Sigmoid colon (tissue), 6 donors: ENCODE measurements at regions not wholly inside any gene's neighbourhood (a gene's known extent, or its start where the extent isn't known, plus 50 kb on each side); places are given as distances from the start of the nearest gene placed in this dataset.

ENCODE experiments used
- DNase-seq: peaks from one replicate; pipeline ENCODE4 v3.0.0-alpha.2; 2019
- H3K27ac ChIP-seq, 4 donors: fragments of 200-600 bp; sonication (generic); one replicate each; pipeline ENCODE4 v1.5.1; 2016 to 2019; ENCODE audit warnings: mild to moderate bottlenecking in 1 of 4
- H3K27me3 ChIP-seq, 3 donors: fragments of 200-600 bp; sonication (generic); one replicate each; pipeline ENCODE4 v1.5.1; 2019; ENCODE audit warnings: mild to moderate bottlenecking in 1 of 3
- H3K36me3 ChIP-seq, 4 donors: fragments of 200-600 bp; sonication (generic); one replicate each; pipeline ENCODE4 v1.5.1; 2016 to 2019
- H3K4me1 ChIP-seq, 4 donors: fragments of 200-600 bp; sonication (generic); one replicate each; pipeline ENCODE4 v1.5.1; 2017 to 2019
- H3K4me3 ChIP-seq, 4 donors: fragments of 200-600 bp; sonication (generic); one replicate each; pipeline ENCODE4 v1.5.1; 2017 to 2019; ENCODE audit warnings: mild to moderate bottlenecking in 2 of 4, moderate library complexity in 1 of 4
- H3K9me3 ChIP-seq, 4 donors: fragments of 200-600 bp in 3 of 4; sonication (generic) in 3 of 4; one replicate each; pipeline versions ENCODE4 v1.5.1 to v1.6.1; 2013 to 2019
- CTCF ChIP-seq, 4 experiments: fragments of 450-650 bp in 3 of 4; fragments of 200-600 bp in 1 of 4; IDR thresholded peaks; one replicate each; pipeline ENCODE4 v1.5.1; 2016 to 2019; ENCODE audit warnings: antibody characterized with exemption in 4 of 4, mild to moderate bottlenecking in 3 of 4, moderate library complexity in 2 of 4
- EP300 ChIP-seq, 4 donors: sonication (generic); formaldehyde crosslinking; IDR thresholded peaks; one replicate each; pipeline ENCODE4 v1.6.1; 2017; ENCODE audit warnings: antibody characterized with exemption in 4 of 4
- POLR2A ChIP-seq, 2 donors: fragments of 450-650 bp; IDR thresholded peaks; one replicate each; pipeline ENCODE4 v1.6.1; 2016; ENCODE audit warnings: antibody characterized with exemption in 2 of 2, mild to moderate bottlenecking in 2 of 2, moderate library complexity in 2 of 2
- POLR2AphosphoS5 ChIP-seq, 4 donors: sonication (generic); formaldehyde crosslinking; IDR thresholded peaks; one replicate each; pipeline ENCODE4 v1.6.1; 2017; ENCODE audit warnings: antibody characterized with exemption in 4 of 4
- WGBS, 2 donors: extraction: QIAGEN DNeasy Blood & Tissue Kit; methylation state at CpG; one replicate each; pipeline ENCODE4 v1.1.7; 2013; 5-methylcytosine and 5-hydroxymethylcytosine counted together
- intact Hi-C: fragments of 100-400 bp; cut with DNase I; formaldehyde crosslinking; loops from one replicate; pipeline ENCODE4 v1.15.1; 2023
- donor health status: healthy with polysubstance abuse.
- donor health status: healthy.

GRCh38 chr1:87165177-87165576, 163.5 kb upstream of the LMO4 start:
- Histone ChIP-seq H3K4me3 (no peak overlapping the region), H3K27me3 (no peaks in the 10 kb centered on the region), H3K36me3 (no peaks in the 10 kb centered on the region), H3K9me3 (no peaks in the 10 kb centered on the region), H3K4me1 (peaks cover 0 to 5% (median 0%) of the 10 kb centered on the region in 4 donors), H3K27ac (no peak overlapping the region)
- DNase-seq, result no peak
- intact Hi-C loops, result no loop called here
- TF ChIP-seq CTCF (IDR thresholded peaks at IDR 0.05) (no peak), POLR2AphosphoS5 (IDR thresholded peaks at IDR 0.05) (no peak), POLR2A (IDR thresholded peaks at IDR 0.05) (no peak), EP300 (IDR thresholded peaks at IDR 0.05) (no peak)
- WGBS, 2 donors, result 52 to 67% methylated on average over 5 of the region's 5 CpGs

- Histone ChIP-seq H3K36me3 (no peaks in the 10 kb centered on the region), H3K27me3 (no peaks in the 10 kb centered on the region), H3K4me3 (no peak overlapping the region), H3K9me3 (no peaks in the 10 kb centered on the region), H3K27ac (no peak overlapping the region), H3K4me1 (peaks cover 0 to 5% (median 0%) of the 10 kb centered on the region in 4 donors)
- no peak for DNase-seq
- 85% methylated on average over 7 of the region's 7 CpGs for WGBS, 2 donors
- intact Hi-C loops, result no loop called here
- TF ChIP-seq POLR2A (IDR thresholded peaks at IDR 0.05) (no peak), POLR2AphosphoS5 (IDR thresholded peaks at IDR 0.05) (no peak), CTCF (IDR thresholded peaks at IDR 0.05) (no peak), EP300 (IDR thresholded peaks at IDR 0.05) (no peak)
Observed at GRCh38 chr1:87167157-87167789, 161.4 kb upstream of the LMO4 start.

- no peak for DNase-seq
- H3K36me3 ChIP-seq, result no peaks in the 10 kb centered on the region
- no peak overlapping the region for H3K27ac ChIP-seq
- H3K4me3 ChIP-seq, result no peak overlapping the region
- H3K9me3 ChIP-seq, result no peaks in the 10 kb centered on the region
- peaks cover 0 to 5% (median 0%) of the 10 kb centered on the region in 4 donors for H3K4me1 ChIP-seq
- intact Hi-C loops, result no loop called here
- WGBS, 2 donors, result 73% methylated on average over 7 of the region's 7 CpGs
- no peaks in the 10 kb centered on the region for H3K27me3 ChIP-seq
- TF ChIP-seq POLR2AphosphoS5 (IDR thresholded peaks at IDR 0.05) (no peak), EP300 (IDR thresholded peaks at IDR 0.05) (no peak), CTCF (IDR thresholded peaks at IDR 0.05) (no peak), POLR2A (IDR thresholded peaks at IDR 0.05) (no peak)
Observed at GRCh38 chr1:87167848-87168525, 160.7 kb upstream of the LMO4 start.

- 88 to 90% methylated on average over 3 of the region's 3 CpGs for WGBS, 2 donors
- intact Hi-C loops, result no loop called here
- TF ChIP-seq POLR2A (IDR thresholded peaks at IDR 0.05), result no peak
- TF ChIP-seq EP300 (IDR thresholded peaks at IDR 0.05), result no peak
- no peak for TF ChIP-seq CTCF (IDR thresholded peaks at IDR 0.05)
- TF ChIP-seq POLR2AphosphoS5 (IDR thresholded peaks at IDR 0.05), result no peak
- no peak for DNase-seq
- H3K4me1 ChIP-seq, result peaks cover 0 to 5% (median 0%) of the 10 kb centered on the region in 4 donors
- peak overlapping the region in 1 of 4 donors; percentile 22 for H3K27ac ChIP-seq
- no peaks in the 10 kb centered on the region for H3K36me3 ChIP-seq
- no peaks in the 10 kb centered on the region for H3K9me3 ChIP-seq
- H3K27me3 ChIP-seq, result no peaks in the 10 kb centered on the region
- no peak overlapping the region for H3K4me3 ChIP-seq
Observed at GRCh38 chr1:87169263-87169910, 159.3 kb upstream of the LMO4 start.
